Activated CD8-positive, alpha-beta T cell treated with anti-CD3 and anti-CD28 coated beads for 36 hours (primary cell): ENCODE measurements at regions not wholly inside any gene's neighbourhood (a gene's known extent, or its start where the extent isn't known, plus 50 kb on each side); places are given as distances from the start of the nearest gene placed in this dataset.

ENCODE experiments used
- ATAC-seq: fragments of 200-7000 bp; cut with Tn5 transposase; one replicate; pipeline ENCODE4 v1.10.0; 2021; ENCODE audit warnings: mild to moderate bottlenecking, moderate library complexity
- CTCF ChIA-PET: fragments of 350-600 bp; sonication (Branson Sonifier 250); formaldehyde crosslinking; loops from one replicate; lab custom pipeline; 2021; ENCODE audit warnings: antibody characterized with exemption; lab: Charles Lee
- POLR2A ChIA-PET: fragments of 350-600 bp; sonication (Branson Sonifier 250); formaldehyde crosslinking; loops from one replicate; lab custom pipeline; 2021; ENCODE audit warnings: antibody characterized with exemption; lab: Charles Lee
- DNase-seq: peaks from one replicate; pipeline ENCODE4 v3.0.0-alpha.2; 2020
- H3K27ac Mint-ChIP-seq: one replicate; pipeline ENCODE4 v1.8.0; 2021; ENCODE audit warnings: mild to moderate bottlenecking, mixed read lengths
- H3K27me3 Mint-ChIP-seq: one replicate; pipeline ENCODE4 v1.8.0; 2021; ENCODE audit warnings: mixed read lengths
- H3K36me3 Mint-ChIP-seq: one replicate; pipeline ENCODE4 v1.8.0; 2021; ENCODE audit warnings: low read depth, mixed read lengths
- H3K4me1 Mint-ChIP-seq: one replicate; pipeline ENCODE4 v1.8.0; 2021; ENCODE audit warnings: low read depth, mixed read lengths
- H3K4me3 Mint-ChIP-seq: one replicate; pipeline ENCODE4 v1.8.0; 2021; ENCODE audit warnings: mild to moderate bottlenecking, moderate library complexity, mixed read lengths
- H3K9me3 Mint-ChIP-seq: one replicate; pipeline ENCODE4 v1.8.0; 2021; ENCODE audit warnings: mixed read lengths
- CTCF ChIP-seq: fragments of 200-600 bp; IDR thresholded peaks from one replicate; pipeline ENCODE4 v1.8.0; 2022; ENCODE audit warnings: antibody characterized with exemption, mild to moderate bottlenecking
- intact Hi-C: fragments of 100-400 bp; cut with micrococcal nuclease; formaldehyde crosslinking; loops from one replicate; pipeline ENCODE4 v1.10.0; 2022

DNA sequence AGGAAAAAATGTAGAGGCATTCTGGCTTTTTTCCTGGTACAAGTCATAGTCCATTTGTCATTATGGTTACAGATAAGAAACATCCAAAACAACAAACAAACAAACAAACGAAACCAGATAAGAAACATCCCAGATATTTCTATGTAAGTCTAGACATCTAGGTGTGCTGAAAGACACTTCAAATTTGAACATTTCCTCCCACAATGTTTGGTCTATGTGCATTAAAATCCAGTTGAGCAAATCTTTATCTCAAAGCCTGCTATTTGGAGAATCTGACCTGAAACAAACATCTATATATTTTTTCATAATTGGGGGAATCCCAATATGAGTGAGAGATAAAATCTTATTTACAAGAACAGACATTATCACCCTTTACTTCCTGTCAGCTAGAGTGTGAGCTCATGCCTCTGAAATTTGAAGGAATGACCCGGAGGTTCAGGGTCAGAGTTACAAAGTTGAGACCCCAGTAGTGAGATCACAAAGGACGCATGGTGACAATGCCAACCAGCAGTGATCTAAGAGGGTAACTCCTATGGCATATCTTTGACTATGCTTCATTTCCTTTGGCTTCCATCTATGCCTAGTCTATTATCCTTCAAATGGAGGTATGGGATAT is 182.9 kb upstream of the ATP1B1 start:
- H3K36me3 Mint-ChIP-seq, result no peaks in the 10 kb centered on the region
- intact Hi-C loops, result no loop called here
- H3K27me3 Mint-ChIP-seq, result peaks cover 12% of the 10 kb centered on the region
- H3K4me3 Mint-ChIP-seq, result no peak overlapping the region
- peaks cover 4% of the 10 kb centered on the region for H3K9me3 Mint-ChIP-seq
- no peak for ATAC-seq
- no peak for DNase-seq
- CTCF ChIA-PET, result no interaction called here
- H3K4me1 Mint-ChIP-seq, result no peaks in the 10 kb centered on the region
- no peak overlapping the region for H3K27ac Mint-ChIP-seq
- no peak for TF ChIP-seq CTCF
- POLR2A ChIA-PET, result no interaction called here

- DNase-seq (no peak), ATAC-seq (no peak)
- H3K4me1 Mint-ChIP-seq, result no peaks in the 10 kb centered on the region
- no peak for TF ChIP-seq CTCF
- CTCF ChIA-PET, result interaction anchor here (0.6 kb wide), 1 partner anchor 86 kb away, joined by 4 read pairs; no protein-coding TSS in a partner anchor
- peaks cover 19% of the 10 kb centered on the region for H3K27me3 Mint-ChIP-seq
- H3K9me3 Mint-ChIP-seq, result peaks cover 4% of the 10 kb centered on the region
- H3K4me3 Mint-ChIP-seq, result no peak overlapping the region
- POLR2A ChIA-PET, result no interaction called here
- H3K27ac Mint-ChIP-seq, result no peak overlapping the region
- H3K36me3 Mint-ChIP-seq, result no peaks in the 10 kb centered on the region
- intact Hi-C loops, result no loop called here
These were observed 181.5 kb upstream of the ATP1B1 start for GRCh38 chr1:168924976-168925375.

GRCh38 chr1:168926236-168926635 is 180.3 kb upstream of the ATP1B1 start:
- DNase-seq (no peak), ATAC-seq (no peak)
- Mint-ChIP-seq H3K9me3 (peaks cover 4% of the 10 kb centered on the region), H3K4me3 (no peak overlapping the region), H3K36me3 (no peaks in the 10 kb centered on the region), H3K27ac (no peak overlapping the region), H3K27me3 (peaks cover 20% of the 10 kb centered on the region), H3K4me1 (no peaks in the 10 kb centered on the region)
- ChIA-PET POLR2A (no interaction called here), CTCF (no interaction called here)
- TF ChIP-seq CTCF, result no peak
- intact Hi-C loops, result no loop called here

- Mint-ChIP-seq H3K36me3 (no peaks in the 10 kb centered on the region), H3K9me3 (peaks cover 11% of the 10 kb centered on the region), H3K4me3 (no peak overlapping the region), H3K27ac (no peak overlapping the region), H3K4me1 (no peaks in the 10 kb centered on the region), H3K27me3 (peaks cover 17% of the 10 kb centered on the region)
- POLR2A ChIA-PET, result no interaction called here
- intact Hi-C loops, result no loop called here
- TF ChIP-seq CTCF, result no peak
- no peak for DNase-seq
- CTCF ChIA-PET, result no interaction called here
- no peak for ATAC-seq
These were observed 174.0 kb upstream of the ATP1B1 start for GRCh38 chr1:168932539-168932938.

- Mint-ChIP-seq H3K27ac (no peak overlapping the region), H3K4me3 (no peak overlapping the region), H3K4me1 (no peaks in the 10 kb centered on the region), H3K9me3 (peaks cover 11% of the 10 kb centered on the region), H3K36me3 (no peaks in the 10 kb centered on the region), H3K27me3 (peaks cover 13% of the 10 kb centered on the region)
- ATAC-seq, result no peak
- DNase-seq, result no peak
- ChIA-PET CTCF (no interaction called here), POLR2A (no interaction called here)
- TF ChIP-seq CTCF, result no peak
- intact Hi-C loops, result no loop called here
These were observed 173.2 kb upstream of the ATP1B1 start for GRCh38 chr1:168933141-168933805.
